WTC11 (cell line): ENCODE measurements at regions not wholly inside any gene's neighbourhood (a gene's known extent, or its start where the extent isn't known, plus 50 kb on each side); places are given as distances from the start of the nearest gene placed in this dataset.
"Not testable (repeated sequence)": the region's sequence is repeated elsewhere in the genome, so short reads cannot be mapped to it uniquely, and the experiment has no call there.

ENCODE experiments used
- ATAC-seq: fragments of 200-7000 bp; cut with Tn5 transposase; 2 replicates; pipeline ENCODE4 v1.10.0; 2021; ENCODE audit warnings: mild to moderate bottlenecking, moderate library complexity
- CTCF ChIA-PET: fragments of 300-600 bp; sonication (Branson Sonifier 250); formaldehyde crosslinking; loops from one replicate; lab custom pipeline; 2021; ENCODE audit warnings: antibody characterized with exemption; lab: Charles Lee
- POLR2A ChIA-PET: fragments of 350-600 bp; sonication (Branson Sonifier 250); formaldehyde crosslinking; loops from one replicate; lab custom pipeline; 2021; ENCODE audit warnings: antibody characterized with exemption; lab: Charles Lee
- DNase-seq: peaks from one replicate; pipeline ENCODE4 v3.0.0; 2021; ENCODE audit warnings: low spot score
- H3K27ac Mint-ChIP-seq: 2 replicates; pipeline ENCODE4 v1.8.0; 2021; ENCODE audit warnings: mixed read lengths
- H3K27me3 Mint-ChIP-seq: 2 replicates; pipeline ENCODE4 v1.8.0; 2021; ENCODE audit warnings: low read depth, mild to moderate bottlenecking, moderate library complexity, mixed read lengths
- H3K36me3 Mint-ChIP-seq: 2 replicates; pipeline ENCODE4 v1.8.0; 2021; ENCODE audit warnings: mixed read lengths
- H3K4me1 Mint-ChIP-seq: 2 replicates; pipeline ENCODE4 v1.8.0; 2022; ENCODE audit warnings: mixed read lengths
- H3K4me3 Mint-ChIP-seq: 2 replicates; pipeline ENCODE4 v1.8.0; 2021; ENCODE audit warnings: mild to moderate bottlenecking, moderate library complexity, mixed read lengths
- H3K9me3 Mint-ChIP-seq: 2 replicates; pipeline ENCODE4 v1.8.0; 2021; ENCODE audit warnings: mixed read lengths
- ATF1 ChIP-seq: sonication (generic); formaldehyde crosslinking; IDR thresholded peaks from 2 replicates; pipeline ENCODE4 v1.8.1; 2023; ENCODE audit warnings: mild to moderate bottlenecking, moderate library complexity, missing genetic modification reagents
- ELF4 ChIP-seq: sonication (generic); formaldehyde crosslinking; IDR thresholded peaks from 2 replicates; pipeline ENCODE4 v1.8.1; 2022; ENCODE audit warnings: low read depth, mild to moderate bottlenecking, moderate library complexity, missing genetic modification reagents
- PRRX2 ChIP-seq: fragments of 250-450 bp; sonication (Bioruptor Pico); IDR thresholded peaks from 2 replicates; pipeline ENCODE4 v1.8.0; 2021; ENCODE audit warnings: mild to moderate bottlenecking
- USF2 ChIP-seq: sonication (generic); formaldehyde crosslinking; IDR thresholded peaks from 2 replicates; pipeline ENCODE4 v1.8.1; 2023; ENCODE audit warnings: mild to moderate bottlenecking, missing genetic modification reagents, moderate library complexity
- ZNF121 ChIP-seq: sonication (generic); formaldehyde crosslinking; IDR thresholded peaks from 2 replicates; pipeline ENCODE4 v1.8.0; 2023; ENCODE audit warnings: missing genetic modification reagents
- ZNF396 ChIP-seq: fragments of 250-450 bp; sonication (Bioruptor Pico); IDR thresholded peaks from 2 replicates; pipeline ENCODE4 v1.8.0; 2021; ENCODE audit warnings: mild to moderate bottlenecking, moderate library complexity, borderline replicate concordance
- ZNF416 ChIP-seq: fragments of 250-450 bp; sonication (Bioruptor Pico); IDR thresholded peaks from 2 replicates; pipeline ENCODE4 v1.9.0; 2021; ENCODE audit warnings: mild to moderate bottlenecking, inconsistent platforms
- TF ChIP-seq, protein P1 (sequence below): sonication (generic); formaldehyde crosslinking; conservative IDR thresholded peaks from 2 replicates; pipeline ENCODE4 v1.8.1; 2023; ENCODE audit warnings: mild to moderate bottlenecking, low read depth, missing genetic modification reagents, moderate library complexity

DNA sequence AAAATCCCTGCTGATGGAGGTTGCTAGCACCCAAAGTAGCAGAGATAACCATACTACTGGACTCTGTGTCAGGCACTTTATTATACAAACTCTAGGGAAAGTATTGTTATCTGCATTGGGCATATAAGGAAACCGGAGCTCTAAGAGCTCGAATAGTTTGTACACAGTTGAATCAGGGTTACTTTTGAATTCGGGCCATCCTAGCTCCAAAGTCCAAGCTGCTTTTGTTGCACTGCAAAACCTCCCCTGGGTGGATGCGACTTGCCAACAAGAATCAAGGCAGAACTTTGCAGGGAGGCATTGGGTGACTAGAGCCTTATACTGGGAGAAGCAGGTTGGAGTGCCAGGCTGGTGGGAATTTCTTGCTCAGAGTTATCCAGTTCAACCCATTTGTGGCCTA lies 435.1 kb downstream of the SPATA31D1 start:
- H3K4me1 Mint-ChIP-seq: no peaks in the 10 kb centered on the region
- no peaks in the 10 kb centered on the region for H3K27me3 Mint-ChIP-seq
- H3K27ac Mint-ChIP-seq: no peak overlapping the region
- POLR2A ChIA-PET: no interaction called here
- H3K9me3 Mint-ChIP-seq: peaks cover 7% of the 10 kb centered on the region
- CTCF ChIA-PET: no interaction called here
- no peak for TF ChIP-seq PRRX2 (CRISPR knock-in tag)
- no peak for TF ChIP-seq ZNF396 (CRISPR knock-in tag)
- TF ChIP-seq, all 79 proteins: peak for 0
- ATAC-seq: no peak
- Mint-ChIP-seq H3K4me3 (no peak overlapping the region), H3K36me3 (no peaks in the 10 kb centered on the region)
- no peak for DNase-seq

- Mint-ChIP-seq H3K27me3 (no peaks in the 10 kb centered on the region), H3K36me3 (no peaks in the 10 kb centered on the region), H3K9me3 (peaks cover 7% of the 10 kb centered on the region), H3K4me3 (no peak overlapping the region), H3K4me1 (no peaks in the 10 kb centered on the region), H3K27ac (no peak overlapping the region)
- ChIA-PET POLR2A (no interaction called here), CTCF (no interaction called here)
- DNase-seq: no peak
- no peak for ATAC-seq
- TF ChIP-seq ATF1 (CRISPR knock-in tag): no peak
- TF ChIP-seq, protein P1, sequence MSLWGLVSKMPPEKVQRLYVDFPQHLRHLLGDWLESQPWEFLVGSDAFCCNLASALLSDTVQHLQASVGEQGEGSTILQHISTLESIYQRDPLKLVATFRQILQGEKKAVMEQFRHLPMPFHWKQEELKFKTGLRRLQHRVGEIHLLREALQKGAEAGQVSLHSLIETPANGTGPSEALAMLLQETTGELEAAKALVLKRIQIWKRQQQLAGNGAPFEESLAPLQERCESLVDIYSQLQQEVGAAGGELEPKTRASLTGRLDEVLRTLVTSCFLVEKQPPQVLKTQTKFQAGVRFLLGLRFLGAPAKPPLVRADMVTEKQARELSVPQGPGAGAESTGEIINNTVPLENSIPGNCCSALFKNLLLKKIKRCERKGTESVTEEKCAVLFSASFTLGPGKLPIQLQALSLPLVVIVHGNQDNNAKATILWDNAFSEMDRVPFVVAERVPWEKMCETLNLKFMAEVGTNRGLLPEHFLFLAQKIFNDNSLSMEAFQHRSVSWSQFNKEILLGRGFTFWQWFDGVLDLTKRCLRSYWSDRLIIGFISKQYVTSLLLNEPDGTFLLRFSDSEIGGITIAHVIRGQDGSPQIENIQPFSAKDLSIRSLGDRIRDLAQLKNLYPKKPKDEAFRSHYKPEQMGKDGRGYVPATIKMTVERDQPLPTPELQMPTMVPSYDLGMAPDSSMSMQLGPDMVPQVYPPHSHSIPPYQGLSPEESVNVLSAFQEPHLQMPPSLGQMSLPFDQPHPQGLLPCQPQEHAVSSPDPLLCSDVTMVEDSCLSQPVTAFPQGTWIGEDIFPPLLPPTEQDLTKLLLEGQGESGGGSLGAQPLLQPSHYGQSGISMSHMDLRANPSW (CRISPR knock-in tag): no peak
- no peak for TF ChIP-seq ZNF416 (CRISPR knock-in tag)
- no peak for TF ChIP-seq ELF4
Measured at GRCh38 chr9:82424599-82425120, 436.1 kb downstream of the SPATA31D1 start.

- peaks cover 36% of the 10 kb centered on the region for H3K9me3 Mint-ChIP-seq
- no peak for TF ChIP-seq USF2 (CRISPR knock-in tag)
- no peak overlapping the region for H3K4me3 Mint-ChIP-seq
- CTCF ChIA-PET: interaction anchor here (1.2 kb wide), 1 partner anchor 36 kb away, joined by 3 read pairs; no protein-coding TSS in a partner anchor
- DNase-seq (no peak), ATAC-seq (no peak)
- peaks cover 33% of the 10 kb centered on the region for H3K36me3 Mint-ChIP-seq
- H3K4me1 Mint-ChIP-seq: no peaks in the 10 kb centered on the region
- peaks cover 4% of the 10 kb centered on the region for H3K27me3 Mint-ChIP-seq
- H3K27ac Mint-ChIP-seq: no peak overlapping the region
- POLR2A ChIA-PET: no interaction called here
Measured at GRCh38 chr9:82431121-82431520, 442.5 kb downstream of the SPATA31D1 start.

DNA sequence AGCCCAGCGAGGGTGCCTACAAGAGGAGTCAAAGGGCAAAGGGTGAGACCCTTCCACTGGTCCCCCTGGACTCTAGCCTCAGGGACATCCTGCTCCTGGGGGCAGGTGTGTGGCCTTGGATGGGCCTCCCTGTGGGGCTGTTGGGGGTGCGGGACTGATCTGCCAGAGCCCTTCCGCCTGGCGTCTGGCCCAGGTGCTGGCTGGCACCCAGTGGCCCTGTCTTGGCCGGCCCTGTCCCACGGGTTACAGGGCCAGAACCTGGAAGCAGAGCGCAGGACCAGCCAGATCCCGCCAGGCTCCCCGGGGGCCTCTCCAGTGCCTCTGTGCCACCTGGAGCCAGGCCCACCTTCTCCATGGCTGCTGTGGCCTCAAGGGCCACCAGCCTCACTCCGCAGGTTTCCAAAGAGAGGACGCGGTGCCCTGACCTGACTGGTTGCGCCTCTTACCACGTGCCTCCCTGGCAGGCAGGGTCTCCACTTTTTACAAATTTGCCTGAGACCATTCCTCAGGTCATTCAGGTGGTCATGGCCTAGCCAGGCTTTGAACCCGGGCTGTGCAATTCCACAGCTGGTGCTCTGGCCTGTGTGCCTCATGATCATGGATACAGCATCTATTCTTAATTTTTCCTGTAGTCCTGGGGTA lies 444.8 kb downstream of the SPATA31D1 start:
- DNase-seq, ATAC-seq, CTCF ChIA-PET, POLR2A ChIA-PET, H3K4me3 Mint-ChIP-seq, H3K4me1 Mint-ChIP-seq, H3K27ac Mint-ChIP-seq, H3K27me3 Mint-ChIP-seq: not testable (repeated sequence)
- H3K9me3 Mint-ChIP-seq: peaks cover 52% of the 10 kb centered on the region
- peaks cover 40% of the 10 kb centered on the region for H3K36me3 Mint-ChIP-seq

- Mint-ChIP-seq H3K36me3 (peaks cover 58% of the 10 kb centered on the region), H3K4me3 (no peak overlapping the region), H3K27ac (no peak overlapping the region), H3K9me3 (peaks cover 71% of the 10 kb centered on the region), H3K27me3 (peaks cover 4% of the 10 kb centered on the region; the same call in 1 of the 2 replicates), H3K4me1 (no peaks in the 10 kb centered on the region)
- ChIA-PET POLR2A (no interaction called here), CTCF (no interaction called here)
- no peak for ATAC-seq
- no peak for DNase-seq
- TF ChIP-seq, protein P1 (CRISPR knock-in tag): no peak
- TF ChIP-seq ZNF121 (CRISPR knock-in tag): no peak
Measured at GRCh38 chr9:82436475-82436874, 447.9 kb downstream of the SPATA31D1 start.

DNA sequence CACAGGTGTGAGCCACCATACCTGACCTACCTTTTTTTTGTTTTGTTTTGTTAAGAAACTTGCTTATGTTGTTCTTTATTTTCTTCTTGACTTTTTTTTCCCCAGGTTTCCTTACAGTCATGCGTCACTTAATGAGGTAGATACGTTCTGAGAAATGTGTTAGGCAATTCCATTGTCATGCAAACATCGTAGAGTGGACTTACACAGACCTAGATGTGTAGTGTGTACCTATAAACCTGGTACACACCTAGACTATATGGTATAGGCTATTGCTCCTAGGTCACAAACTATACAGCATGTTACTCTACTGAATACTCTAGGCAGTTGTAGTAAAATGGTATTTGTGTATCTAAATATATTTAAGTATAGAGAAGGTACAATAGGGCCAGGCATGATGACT lies 448.6 kb downstream of the SPATA31D1 start:
- H3K27me3 Mint-ChIP-seq, H3K4me3 Mint-ChIP-seq, H3K4me1 Mint-ChIP-seq, DNase-seq, ATAC-seq, CTCF ChIA-PET, H3K27ac Mint-ChIP-seq, POLR2A ChIA-PET: not testable (repeated sequence)
- H3K9me3 Mint-ChIP-seq: peaks cover 73% of the 10 kb centered on the region
- peaks cover 59% of the 10 kb centered on the region for H3K36me3 Mint-ChIP-seq
